DMS53 (cell line): ENCODE measurements at regions not wholly inside any gene's neighbourhood (a gene's known extent, or its start where the extent isn't known, plus 50 kb on each side); places are given as distances from the start of the nearest gene placed in this dataset.
A peak's percentile ranks its signal among the peaks of the same experiment; 100 is the strongest.

Experiments used
- DNase-seq: peaks from one replicate; lab custom pipeline; 2025; lab: John Stamatoyannopoulos, UW

GRCh38 chr16:80040413-80040812 lies 439.9 kb upstream of the MAF start:
- peak; percentile 42 for DNase-seq

DNA sequence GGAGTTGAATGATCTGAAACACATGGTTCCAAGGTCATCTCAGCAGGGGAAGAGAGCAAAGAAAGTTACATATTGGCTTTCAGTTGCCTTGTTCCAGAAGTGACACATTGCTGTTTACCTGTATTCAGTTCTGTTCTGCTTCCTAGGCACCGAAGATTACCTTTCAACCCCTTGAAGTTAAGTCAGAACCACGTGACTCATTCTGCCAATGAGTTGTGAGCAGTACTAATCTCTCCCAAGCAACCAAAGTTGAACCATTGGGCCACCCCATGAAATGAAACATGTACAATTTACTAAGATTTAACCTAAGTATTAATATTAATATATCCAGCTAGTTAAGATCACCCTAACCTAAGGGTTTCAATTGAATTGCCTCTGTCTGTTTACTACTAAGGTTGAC lies 439.2 kb upstream of the MAF start:
- no peak for DNase-seq

DNA sequence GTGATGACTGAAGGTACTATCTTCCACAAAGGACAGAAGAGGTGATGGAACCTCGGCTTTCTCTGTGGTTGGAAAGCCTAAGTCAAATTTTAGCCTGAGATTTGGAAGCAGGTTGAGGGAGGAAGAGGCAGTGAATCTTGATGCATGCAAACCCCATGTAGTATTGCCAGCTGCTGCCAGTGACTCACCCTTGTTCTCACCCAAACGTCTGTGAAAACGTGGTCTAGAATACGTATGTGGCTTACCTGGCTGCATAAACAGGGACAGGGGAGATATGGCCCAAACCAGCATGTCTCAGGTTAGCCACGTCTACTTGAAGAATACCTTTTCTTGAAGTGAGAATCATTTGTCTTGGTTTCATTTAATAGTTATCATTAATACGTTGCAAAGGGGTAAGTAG lies 438.0 kb upstream of the MAF start:
- no peak for DNase-seq

DNA sequence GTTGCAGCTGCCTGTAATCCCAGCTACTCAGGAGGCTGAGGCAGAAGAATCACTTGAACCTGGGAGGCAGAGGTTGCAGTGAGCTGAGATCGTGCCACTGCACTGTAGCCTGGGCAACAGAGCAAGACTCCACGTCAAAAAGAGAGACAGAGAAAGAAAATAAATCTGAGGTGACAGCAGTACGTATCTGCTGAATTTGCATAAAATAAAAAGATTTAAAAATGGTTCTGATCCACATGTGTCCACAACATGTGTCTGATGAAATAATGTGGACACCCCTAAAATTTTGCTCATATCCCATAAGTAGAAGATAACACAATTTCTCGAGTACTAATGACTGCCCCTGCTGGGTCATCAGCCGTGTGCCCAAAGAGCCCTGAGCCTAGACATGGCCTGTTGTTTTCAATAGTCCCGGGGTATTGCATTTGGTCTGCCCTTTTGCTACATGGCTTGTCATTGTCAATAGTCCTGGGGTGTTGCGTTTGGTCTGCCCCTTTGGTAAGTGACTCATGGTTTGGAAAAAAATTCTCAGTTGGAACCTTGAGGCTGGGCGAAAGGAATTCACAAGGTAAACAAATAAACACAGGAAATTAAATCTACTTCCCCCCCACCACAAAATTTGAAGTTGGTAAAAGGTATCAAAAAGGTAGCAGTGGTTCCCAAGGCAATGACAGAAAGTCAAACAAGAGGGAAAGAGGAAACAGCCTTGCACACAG lies 434.6 kb upstream of the MAF start:
- DNase-seq = peak; percentile 14

- no peak for DNase-seq
Measured at GRCh38 chr16:80034469-80034826, 433.9 kb upstream of the MAF start.

DNA sequence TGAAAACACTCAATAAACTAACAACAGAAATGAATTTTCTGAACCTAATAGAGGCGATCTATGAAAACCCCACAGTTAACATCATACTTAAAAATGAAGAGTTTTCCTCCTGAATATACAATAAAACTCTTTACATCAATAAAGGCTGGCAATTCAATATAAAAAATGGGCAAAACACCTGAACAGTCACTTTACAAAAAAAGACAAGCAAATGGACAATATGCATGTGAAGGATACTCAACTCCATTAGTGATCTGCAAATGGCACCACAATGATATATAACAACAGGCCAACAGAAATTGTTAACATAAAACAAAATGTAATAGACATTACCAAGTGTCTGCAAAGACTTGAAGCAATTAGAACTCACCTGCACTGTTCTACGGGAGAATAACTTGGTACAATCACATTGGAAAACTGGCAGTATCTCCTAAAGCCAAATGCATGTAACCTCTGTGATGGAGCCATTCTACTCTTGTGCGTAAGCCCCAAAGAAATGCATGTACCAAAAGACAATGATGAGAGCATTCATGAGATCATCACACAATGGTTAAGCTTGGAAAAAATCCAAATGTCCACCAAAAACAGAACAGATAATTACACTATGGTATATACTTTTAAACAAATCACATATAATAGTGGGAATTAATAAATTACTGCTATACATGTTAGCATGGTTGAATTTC lies 433.4 kb upstream of the MAF start:
- DNase-seq = no peak

GRCh38 chr16:80029761-80030481 lies 429.4 kb upstream of the MAF start:
- DNase-seq = no peak

DNA sequence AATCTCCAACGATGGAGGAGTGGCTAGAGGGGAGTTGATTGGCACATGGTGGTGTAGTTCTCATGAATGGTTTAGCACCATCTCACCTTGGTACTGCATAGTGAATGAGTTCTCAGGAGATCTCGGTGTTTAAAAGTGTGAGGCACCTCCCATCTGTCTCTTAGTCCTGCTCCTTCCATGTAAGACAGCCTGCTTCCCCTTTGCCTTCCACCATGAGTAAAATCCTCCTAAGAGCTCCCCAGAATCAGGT lies 428.8 kb upstream of the MAF start:
- no peak for DNase-seq

- no peak for DNase-seq
Measured at GRCh38 chr16:80028581-80029380, 428.2 kb upstream of the MAF start.

DNA sequence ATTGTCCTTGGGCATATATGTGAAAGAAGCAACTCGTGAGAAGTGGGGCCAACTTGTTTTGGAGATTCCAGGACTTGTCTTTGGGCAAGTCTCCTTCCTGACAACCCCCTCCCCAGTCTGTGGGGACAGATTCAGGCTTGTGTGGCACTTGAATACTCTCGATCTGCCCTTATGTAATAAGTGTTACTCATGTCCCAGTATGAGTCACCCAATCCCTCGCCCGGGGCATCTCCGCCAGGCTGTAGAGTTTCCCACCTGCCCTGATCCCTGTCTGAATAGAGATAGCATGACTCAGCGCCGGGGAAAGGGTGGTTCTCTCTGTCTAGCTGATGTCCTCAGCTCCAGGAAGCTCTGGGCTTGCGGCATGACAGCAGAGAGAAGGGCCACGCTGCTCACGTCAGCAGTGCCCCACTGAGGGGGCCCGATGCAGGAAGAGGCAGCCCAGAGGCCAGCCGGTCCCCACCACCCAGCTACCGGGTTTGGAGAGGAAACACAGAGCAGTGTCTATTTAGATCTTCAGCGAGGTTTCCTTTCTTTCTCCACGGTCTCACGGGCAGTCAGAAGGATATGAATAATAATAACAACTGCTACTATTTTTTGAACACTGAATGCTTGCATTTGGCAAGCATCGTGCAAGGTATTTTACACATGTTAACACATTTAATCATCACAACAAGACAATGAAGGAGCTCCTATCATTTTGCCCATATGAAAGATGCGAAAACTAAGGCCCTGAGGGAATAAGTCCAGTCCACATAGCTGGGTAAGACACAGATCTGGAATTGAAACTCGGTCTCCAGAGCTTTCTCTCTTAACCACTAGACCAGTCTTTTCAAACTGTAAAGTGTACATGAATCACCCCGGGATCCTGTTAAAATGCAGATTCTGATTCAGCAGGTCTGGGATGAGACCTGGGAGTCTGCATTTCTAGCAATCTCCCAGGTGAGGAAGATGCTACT lies 426.7 kb upstream of the MAF start:
- peak; percentile 99 for DNase-seq

DNA sequence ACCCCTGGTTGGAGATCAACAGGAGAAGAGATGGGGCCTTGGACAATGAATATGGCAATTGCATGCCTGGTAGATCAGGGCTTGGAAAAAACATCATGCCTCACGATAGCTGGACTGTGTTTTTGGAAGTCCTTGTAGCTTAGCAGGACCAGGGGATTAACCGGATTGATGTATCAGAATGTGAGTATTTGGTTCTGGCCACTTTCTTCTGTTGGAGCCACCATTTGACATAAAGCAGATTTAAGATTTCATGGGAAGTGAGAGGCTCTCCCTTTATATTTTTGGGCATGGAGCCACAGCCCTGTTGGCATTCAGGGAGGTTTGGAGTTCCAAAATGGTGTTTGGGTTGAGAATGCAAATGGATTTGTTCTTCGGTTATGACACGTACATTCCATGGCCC lies 424.7 kb upstream of the MAF start:
- no peak for DNase-seq

GRCh38 chr16:80024443-80024842 lies 423.9 kb upstream of the MAF start:
- DNase-seq = no peak

- peak; percentile 84 for DNase-seq
Measured at GRCh38 chr16:80023865-80024264, 423.3 kb upstream of the MAF start.

DNA sequence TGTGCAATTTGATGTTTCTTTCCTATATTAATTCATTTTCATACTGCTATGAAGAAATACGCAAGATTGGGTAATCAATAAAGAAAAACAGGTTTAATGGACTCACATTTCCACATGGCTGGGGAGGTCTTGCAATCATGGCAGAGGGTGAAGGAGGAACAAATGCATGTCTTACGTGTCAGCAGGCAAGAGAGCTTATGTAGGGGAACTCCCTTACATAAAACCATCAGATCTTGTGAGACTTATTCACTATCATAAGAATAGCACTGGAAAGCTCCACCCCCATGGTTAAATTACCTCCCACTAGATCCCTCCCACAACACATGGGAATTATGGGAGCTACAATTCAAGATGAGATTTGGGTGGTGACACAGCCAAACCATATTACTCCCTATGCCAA lies 418.9 kb upstream of the MAF start:
- DNase-seq = no peak

DNA sequence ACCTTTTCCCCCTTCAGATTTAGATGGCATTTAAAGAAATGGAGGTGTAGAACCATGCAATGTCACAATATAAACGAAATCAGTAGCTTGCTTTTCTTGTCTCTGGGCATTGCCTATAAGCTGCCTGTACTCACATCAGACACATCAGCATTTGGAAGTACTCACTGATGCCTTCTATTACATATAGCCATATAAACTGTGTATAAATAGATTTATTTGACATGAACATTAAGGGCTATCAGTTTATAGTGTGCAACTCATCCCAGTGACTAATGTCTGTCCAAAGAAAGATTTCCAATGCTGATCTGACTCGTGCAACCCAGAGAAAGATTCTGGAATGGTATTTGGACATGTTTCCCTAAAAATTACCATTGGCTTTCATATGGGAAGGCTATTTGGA lies 417.9 kb upstream of the MAF start:
- no peak for DNase-seq

DNA sequence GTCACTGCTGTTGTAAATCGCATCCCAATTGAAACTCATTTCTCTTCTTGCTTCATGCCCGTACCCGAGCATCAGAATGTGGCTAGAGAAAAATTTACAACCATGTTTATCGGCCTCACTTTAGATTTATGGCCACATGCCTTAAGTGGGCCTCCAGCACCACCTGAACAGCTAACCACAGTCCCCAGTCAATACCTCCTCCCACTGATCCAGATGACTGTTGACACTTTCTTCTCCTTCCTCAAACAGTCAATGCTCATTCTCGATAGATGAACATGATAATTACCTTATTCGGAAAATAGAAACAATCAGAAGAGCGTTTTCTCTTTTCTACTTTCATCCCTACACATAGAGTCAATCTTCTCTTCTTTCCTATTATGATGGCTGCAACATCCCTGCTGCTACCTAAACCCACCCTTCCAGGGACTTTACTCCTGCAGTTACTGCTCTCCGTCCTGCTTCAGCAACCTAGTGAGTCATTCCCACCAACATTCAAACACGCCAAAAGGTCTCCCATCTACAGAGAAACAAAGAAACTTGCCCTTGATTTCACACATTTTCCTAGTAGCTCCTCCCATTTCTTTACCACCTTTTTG lies 416.3 kb upstream of the MAF start:
- DNase-seq = no peak

- DNase-seq = peak; percentile 28
Measured at GRCh38 chr16:80015566-80015965, 415.0 kb upstream of the MAF start.

DNA sequence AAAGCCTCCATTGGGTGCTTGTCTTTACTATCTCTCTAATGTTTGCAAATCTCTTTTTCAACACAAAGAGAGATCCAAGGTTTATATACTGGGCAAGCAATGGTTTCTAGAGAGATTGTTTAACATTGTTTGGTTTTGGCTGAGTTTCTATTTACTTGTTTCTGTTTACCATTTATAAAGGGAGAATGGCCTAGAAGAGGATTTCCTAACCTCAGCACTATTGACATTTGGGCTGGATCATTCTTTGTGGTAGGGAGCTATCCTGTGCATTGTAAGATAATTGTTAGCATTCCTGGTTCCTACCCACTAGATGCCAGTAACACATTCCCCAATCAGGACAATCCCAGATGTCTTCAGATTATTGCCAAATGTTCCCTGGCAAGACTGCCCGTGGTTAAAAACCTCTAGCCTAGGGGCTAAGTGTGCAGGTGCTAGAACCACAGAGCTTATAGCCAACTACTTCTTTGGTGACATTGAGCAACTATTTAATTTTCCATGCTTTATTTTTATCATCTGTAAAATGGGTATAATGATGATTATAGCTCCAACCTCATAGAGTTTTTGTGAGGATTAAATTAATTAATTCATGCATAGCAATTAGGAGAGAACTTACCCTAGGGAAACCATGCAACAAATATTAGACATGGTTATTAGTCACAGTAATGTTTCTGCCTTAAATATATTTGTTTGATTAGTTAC lies 413.9 kb upstream of the MAF start:
- DNase-seq = peak; percentile 88

DNA sequence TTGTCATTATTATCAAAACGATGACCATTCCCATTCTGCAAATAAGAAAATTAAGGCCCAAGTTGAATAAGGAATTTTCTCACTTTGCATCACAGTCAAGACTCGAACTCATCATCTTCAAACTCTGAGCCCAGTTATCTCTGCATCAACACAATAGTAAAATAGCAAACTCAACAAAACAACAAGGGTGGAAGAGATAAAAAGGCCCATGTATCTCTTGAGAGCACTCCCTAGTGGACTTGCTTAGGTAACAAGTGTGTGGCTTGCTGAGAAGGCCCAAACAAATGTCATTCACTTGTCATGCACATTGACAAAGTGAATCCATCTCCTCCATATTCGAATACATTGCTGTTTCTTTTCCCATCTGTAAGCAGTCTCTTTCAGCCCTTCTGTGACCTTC lies 412.0 kb upstream of the MAF start:
- no peak for DNase-seq

GRCh38 chr16:80009971-80010659 lies 409.6 kb upstream of the MAF start:
- DNase-seq = no peak
